ENCODE measurements at regions not wholly inside any gene's neighbourhood (a gene's known extent, or its start where the extent isn't known, plus 50 kb on each side); places are given as distances from the start of the nearest gene placed in this dataset.

DNA sequence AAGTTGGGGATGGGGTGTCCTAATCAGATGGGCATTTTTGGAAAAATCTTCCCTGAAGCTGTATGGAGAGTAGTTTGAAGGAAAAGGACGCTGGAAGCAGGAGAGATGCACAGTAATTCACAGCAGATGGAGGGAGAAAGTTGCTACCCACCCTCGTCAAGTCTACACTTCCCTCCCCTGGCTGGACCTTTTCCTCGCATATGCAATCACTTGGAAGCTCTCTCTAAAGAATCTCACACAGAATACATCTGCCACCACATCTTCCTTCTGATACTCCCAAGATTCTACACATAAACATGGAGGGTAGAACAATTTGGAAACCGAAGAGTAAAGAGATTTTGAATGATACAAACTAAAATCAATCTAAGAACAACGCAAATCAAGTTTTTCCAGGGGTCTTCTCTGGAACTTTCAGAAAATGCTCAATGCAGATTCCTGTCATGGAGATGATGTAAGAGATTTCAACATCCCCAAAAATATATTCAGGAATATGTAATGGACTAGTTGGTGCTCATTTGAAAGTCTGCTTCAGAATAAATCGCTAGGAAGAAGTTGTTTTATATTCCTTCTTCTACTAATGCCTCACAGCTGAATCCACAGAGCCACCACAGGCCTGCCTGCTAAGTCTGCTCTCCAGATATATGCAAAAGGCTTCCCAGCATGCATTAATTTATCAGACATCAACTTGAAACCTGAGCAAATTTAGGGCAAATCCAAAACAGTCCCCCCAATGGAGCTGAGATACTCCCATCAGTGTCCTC is 291.5 kb downstream of the LRATD1 start:
- TF ChIP-seq, protein P1, sequence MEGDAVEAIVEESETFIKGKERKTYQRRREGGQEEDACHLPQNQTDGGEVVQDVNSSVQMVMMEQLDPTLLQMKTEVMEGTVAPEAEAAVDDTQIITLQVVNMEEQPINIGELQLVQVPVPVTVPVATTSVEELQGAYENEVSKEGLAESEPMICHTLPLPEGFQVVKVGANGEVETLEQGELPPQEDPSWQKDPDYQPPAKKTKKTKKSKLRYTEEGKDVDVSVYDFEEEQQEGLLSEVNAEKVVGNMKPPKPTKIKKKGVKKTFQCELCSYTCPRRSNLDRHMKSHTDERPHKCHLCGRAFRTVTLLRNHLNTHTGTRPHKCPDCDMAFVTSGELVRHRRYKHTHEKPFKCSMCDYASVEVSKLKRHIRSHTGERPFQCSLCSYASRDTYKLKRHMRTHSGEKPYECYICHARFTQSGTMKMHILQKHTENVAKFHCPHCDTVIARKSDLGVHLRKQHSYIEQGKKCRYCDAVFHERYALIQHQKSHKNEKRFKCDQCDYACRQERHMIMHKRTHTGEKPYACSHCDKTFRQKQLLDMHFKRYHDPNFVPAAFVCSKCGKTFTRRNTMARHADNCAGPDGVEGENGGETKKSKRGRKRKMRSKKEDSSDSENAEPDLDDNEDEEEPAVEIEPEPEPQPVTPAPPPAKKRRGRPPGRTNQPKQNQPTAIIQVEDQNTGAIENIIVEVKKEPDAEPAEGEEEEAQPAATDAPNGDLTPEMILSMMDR (IDR thresholded peaks at IDR 0.05; ENCODE audit: low read depth, low read length): no peak
- TF ChIP-seq EZH2phosphoT487 (IDR thresholded peaks at IDR 0.05; ENCODE audit: low read depth): no peak
